ENCODE measurements at regions not wholly inside any gene's neighbourhood (a gene's known extent, or its start where the extent isn't known, plus 50 kb on each side); places are given as distances from the start of the nearest gene placed in this dataset.

GRCh38 chr10:10333622-10334021 lies 684.0 kb upstream of the CELF2 start:
- no peak for DNase-seq (ENCODE audit: low spot score)
- TF ChIP-seq CTCF (IDR thresholded peaks at IDR 0.05; ENCODE audit: extremely low read depth, insufficient read depth, missing control alignments) = no peak
- in situ Hi-C loops (cut with MboI; ENCODE audit: low pct_unique_long_range_greater_than_20kb, low sequenced_read_pairs, unreplicated experiment) = no loop called here

- in situ Hi-C loops (cut with MboI; ENCODE audit: low pct_unique_long_range_greater_than_20kb, low sequenced_read_pairs, unreplicated experiment) = no loop called here
Observed at GRCh38 chr10:10338339-10338738, 679.3 kb upstream of the CELF2 start.

GRCh38 chr10:10346390-10347150 lies 671.1 kb upstream of the CELF2 start:
- no peak for TF ChIP-seq CTCF (IDR thresholded peaks at IDR 0.05; ENCODE audit: extremely low read depth, insufficient read depth, missing control alignments)
- in situ Hi-C loops (cut with MboI; ENCODE audit: low pct_unique_long_range_greater_than_20kb, low sequenced_read_pairs, unreplicated experiment) = no loop called here
- no peak for DNase-seq (ENCODE audit: low spot score)

More at GRCh38 chr10:10338339-10338738, 679.3 kb upstream of the CELF2 start:
- no peak for DNase-seq (ENCODE audit: low spot score)
- TF ChIP-seq CTCF (IDR thresholded peaks at IDR 0.05; ENCODE audit: extremely low read depth, insufficient read depth, missing control alignments) = no peak

GRCh38 chr10:10350050-10350449 lies 667.6 kb upstream of the CELF2 start:
- TF ChIP-seq CTCF (IDR thresholded peaks at IDR 0.05; ENCODE audit: extremely low read depth, insufficient read depth, missing control alignments) = no peak
- in situ Hi-C loops (cut with MboI; ENCODE audit: low pct_unique_long_range_greater_than_20kb, low sequenced_read_pairs, unreplicated experiment) = no loop called here
- no peak for DNase-seq (ENCODE audit: low spot score)

- in situ Hi-C loops (cut with MboI; ENCODE audit: low pct_unique_long_range_greater_than_20kb, low sequenced_read_pairs, unreplicated experiment) = no loop called here
- DNase-seq (ENCODE audit: low spot score) = no peak
- no peak for TF ChIP-seq CTCF (IDR thresholded peaks at IDR 0.05; ENCODE audit: extremely low read depth, insufficient read depth, missing control alignments)
Observed at GRCh38 chr10:10351451-10351850, 666.2 kb upstream of the CELF2 start.

GRCh38 chr10:10353326-10353868 lies 664.3 kb upstream of the CELF2 start:
- DNase-seq (ENCODE audit: low spot score) = no peak
- in situ Hi-C loops (cut with MboI; ENCODE audit: low pct_unique_long_range_greater_than_20kb, low sequenced_read_pairs, unreplicated experiment) = no loop called here
- TF ChIP-seq CTCF (IDR thresholded peaks at IDR 0.05; ENCODE audit: extremely low read depth, insufficient read depth, missing control alignments) = no peak

All from GM13977 (cell line).